PFSK-1 (cell line): ENCODE measurements at regions not wholly inside any gene's neighbourhood (a gene's known extent, or its start where the extent isn't known, plus 50 kb on each side); places are given as distances from the start of the nearest gene placed in this dataset.

Source experiments
- SIN3A ChIP-seq: IDR thresholded peaks from 2 replicates; pipeline ENCODE4 v1.6.1; 2012; ENCODE audit warnings: mild to moderate bottlenecking, low read length, moderate library complexity, borderline replicate concordance; ENCODE audit not compliant: insufficient read depth
- TF ChIP-seq, protein P1 (sequence below), 2 experiments: IDR thresholded peaks; 2 replicates each; pipeline versions ENCODE4 v1.6.1 to v1.8.0; 2011 to 2012; ENCODE audit warnings: low read depth in 2 of 2, low read length in 2 of 2, control low read depth in 1 of 2, inconsistent platforms in 1 of 2, mild to moderate bottlenecking in 1 of 2, moderate library complexity in 1 of 2; ENCODE audit not compliant: insufficient read depth in 1 of 2

GRCh38 chr2:128573116-128573515 lies 254.4 kb upstream of the HS6ST1 start:
- no peak for TF ChIP-seq SIN3A
- TF ChIP-seq, protein P1, sequence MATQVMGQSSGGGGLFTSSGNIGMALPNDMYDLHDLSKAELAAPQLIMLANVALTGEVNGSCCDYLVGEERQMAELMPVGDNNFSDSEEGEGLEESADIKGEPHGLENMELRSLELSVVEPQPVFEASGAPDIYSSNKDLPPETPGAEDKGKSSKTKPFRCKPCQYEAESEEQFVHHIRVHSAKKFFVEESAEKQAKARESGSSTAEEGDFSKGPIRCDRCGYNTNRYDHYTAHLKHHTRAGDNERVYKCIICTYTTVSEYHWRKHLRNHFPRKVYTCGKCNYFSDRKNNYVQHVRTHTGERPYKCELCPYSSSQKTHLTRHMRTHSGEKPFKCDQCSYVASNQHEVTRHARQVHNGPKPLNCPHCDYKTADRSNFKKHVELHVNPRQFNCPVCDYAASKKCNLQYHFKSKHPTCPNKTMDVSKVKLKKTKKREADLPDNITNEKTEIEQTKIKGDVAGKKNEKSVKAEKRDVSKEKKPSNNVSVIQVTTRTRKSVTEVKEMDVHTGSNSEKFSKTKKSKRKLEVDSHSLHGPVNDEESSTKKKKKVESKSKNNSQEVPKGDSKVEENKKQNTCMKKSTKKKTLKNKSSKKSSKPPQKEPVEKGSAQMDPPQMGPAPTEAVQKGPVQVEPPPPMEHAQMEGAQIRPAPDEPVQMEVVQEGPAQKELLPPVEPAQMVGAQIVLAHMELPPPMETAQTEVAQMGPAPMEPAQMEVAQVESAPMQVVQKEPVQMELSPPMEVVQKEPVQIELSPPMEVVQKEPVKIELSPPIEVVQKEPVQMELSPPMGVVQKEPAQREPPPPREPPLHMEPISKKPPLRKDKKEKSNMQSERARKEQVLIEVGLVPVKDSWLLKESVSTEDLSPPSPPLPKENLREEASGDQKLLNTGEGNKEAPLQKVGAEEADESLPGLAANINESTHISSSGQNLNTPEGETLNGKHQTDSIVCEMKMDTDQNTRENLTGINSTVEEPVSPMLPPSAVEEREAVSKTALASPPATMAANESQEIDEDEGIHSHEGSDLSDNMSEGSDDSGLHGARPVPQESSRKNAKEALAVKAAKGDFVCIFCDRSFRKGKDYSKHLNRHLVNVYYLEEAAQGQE (IDR thresholded peaks at IDR 0.05; ENCODE audit: insufficient read depth in 1 of 2, low read depth in 2 of 2, low read length in 2 of 2): no peak
